AG10803 (cell line): ENCODE measurements at regions not wholly inside any gene's neighbourhood (a gene's known extent, or its start where the extent isn't known, plus 50 kb on each side); places are given as distances from the start of the nearest gene placed in this dataset.
"Not testable (repeated sequence)": the region's sequence is repeated elsewhere in the genome, so short reads cannot be mapped to it uniquely, and the experiment has no call there.

Experiments used
- DNase-seq: peaks from one replicate; pipeline ENCODE4 v3.0.0; 2010; ENCODE audit warnings: low read depth
- H3K4me3 ChIP-seq: 2 replicates; pipeline ENCODE4 v1.5.1; 2011; ENCODE audit warnings: mild to moderate bottlenecking, low read length, control low read depth
- CTCF ChIP-seq: conservative IDR thresholded peaks from 2 replicates; pipeline ENCODE4 v1.5.1; 2011; ENCODE audit warnings: mild to moderate bottlenecking, low read length, control low read depth, inconsistent platforms

DNA sequence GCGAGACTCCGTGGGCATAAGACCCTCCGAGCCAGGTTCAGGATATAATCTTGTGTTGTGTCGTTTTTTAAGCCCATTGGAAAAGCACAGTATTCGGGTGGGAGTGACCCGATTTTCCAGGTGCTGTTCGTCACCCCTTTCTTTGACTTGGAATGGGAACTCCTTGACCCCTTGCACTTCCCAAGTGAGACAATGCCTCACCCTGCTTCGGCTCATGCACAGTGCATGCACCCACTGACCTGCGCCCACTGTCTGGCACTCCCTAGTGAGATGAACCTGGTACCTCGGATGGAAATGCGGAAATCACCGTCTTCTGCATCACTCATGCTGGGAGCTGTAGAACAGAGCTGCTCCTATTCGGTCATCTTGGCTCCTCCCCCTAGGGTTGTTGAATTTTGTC is 307.7 kb upstream of the DEFB115 start:
- no peak for TF ChIP-seq CTCF
- DNase-seq = no peak
- no peak overlapping the region for H3K4me3 ChIP-seq

- not testable (repeated sequence) for DNase-seq, H3K4me3 ChIP-seq
Observed at GRCh38 chr20:30951088-30951487, 306.4 kb upstream of the DEFB115 start.

GRCh38 chr20:30956649-30957048 is 300.8 kb upstream of the DEFB115 start:
- not testable (repeated sequence) for H3K4me3 ChIP-seq, DNase-seq

DNA sequence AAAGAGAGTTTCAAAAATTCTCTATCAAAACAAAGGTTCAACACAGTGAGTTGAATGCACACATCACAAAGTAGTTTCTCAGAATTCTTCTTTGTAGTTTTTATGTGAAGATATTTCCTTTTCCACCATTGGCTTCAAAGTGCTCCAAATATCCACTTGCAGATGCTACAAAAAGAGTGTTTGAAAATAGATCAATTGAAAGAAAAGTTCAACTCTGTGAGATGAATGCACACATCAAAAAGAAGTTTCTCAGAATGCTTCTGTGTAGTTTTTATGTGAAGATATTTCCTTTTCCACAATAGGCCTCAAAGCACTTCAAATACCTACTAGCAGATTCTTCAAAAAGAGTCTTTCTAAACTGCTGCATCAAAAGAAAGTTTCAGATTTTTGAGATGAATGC is 298.3 kb upstream of the DEFB115 start:
- DNase-seq, H3K4me3 ChIP-seq: not testable (repeated sequence)

DNA sequence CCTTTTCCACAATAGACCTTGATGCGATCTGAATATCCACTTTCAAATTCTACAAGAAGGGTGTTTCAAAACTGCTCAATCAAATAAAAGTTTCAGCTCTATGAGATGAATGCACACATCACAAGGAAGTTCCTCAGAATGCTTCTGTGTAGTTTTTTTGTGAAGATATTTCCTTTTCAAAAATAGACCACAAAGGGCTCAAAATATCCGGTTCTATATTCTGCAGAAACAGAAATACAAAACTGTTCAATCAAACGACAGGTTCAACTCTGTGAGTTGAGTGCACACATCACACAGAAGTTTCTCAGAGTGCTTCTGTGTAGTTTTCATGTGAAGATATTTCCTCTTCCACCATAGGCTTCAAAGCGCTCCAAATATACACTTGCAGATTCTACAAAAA is 293.9 kb upstream of the DEFB115 start:
- TF ChIP-seq CTCF = no peak
- no peak for DNase-seq

DNA sequence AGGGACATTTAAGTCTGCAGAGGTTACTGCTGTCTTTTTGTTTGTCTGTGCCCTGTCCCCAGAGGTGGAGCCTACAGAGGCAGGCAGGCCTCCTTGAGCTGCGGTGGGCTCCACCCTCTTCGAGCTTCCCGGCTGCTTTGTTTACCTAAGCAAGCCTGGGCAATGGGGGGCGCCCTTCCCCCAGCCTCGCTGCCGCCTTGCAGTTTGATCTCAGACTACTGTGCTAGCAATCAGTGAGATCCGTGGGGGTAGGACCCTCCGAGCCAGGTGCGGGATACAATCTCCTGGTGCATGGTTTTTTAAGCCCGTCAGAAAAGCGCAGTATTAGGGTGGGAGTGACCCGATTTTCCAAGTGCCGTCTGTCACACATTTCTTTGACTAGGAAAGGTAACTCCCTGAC is 281.6 kb upstream of the DEFB115 start:
- not testable (repeated sequence) for H3K4me3 ChIP-seq, DNase-seq

More for the DNA sequence above, 293.9 kb upstream of the DEFB115 start:
- no peak overlapping the region for H3K4me3 ChIP-seq

- TF ChIP-seq CTCF = no peak
- H3K4me3 ChIP-seq = no peak overlapping the region
- DNase-seq = no peak
Observed at GRCh38 chr20:30985386-30985785, 272.1 kb upstream of the DEFB115 start.
